ENCODE measurements at regions not wholly inside any gene's neighbourhood (a gene's known extent, or its start where the extent isn't known, plus 50 kb on each side); places are given as distances from the start of the nearest gene placed in this dataset.

DNA sequence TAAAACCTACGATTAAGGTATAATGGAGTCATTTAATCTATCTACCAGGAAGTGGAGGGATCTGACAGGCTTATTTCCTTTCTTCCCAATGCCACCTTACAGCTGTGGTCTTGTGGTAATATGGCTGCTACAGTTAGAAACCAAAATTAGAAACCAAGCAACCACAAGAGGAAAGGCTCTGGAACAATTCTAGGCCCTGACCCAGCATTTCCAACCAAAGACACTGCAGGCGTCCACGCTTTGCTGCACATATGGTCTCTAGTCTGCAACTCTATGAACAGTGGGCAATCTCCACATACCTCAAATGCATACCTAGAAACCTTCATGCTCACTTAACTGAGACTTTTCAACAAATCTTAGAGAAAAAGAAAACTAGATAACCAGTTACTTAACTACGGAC lies 339.1 kb downstream of the NFIB start:
- intact Hi-C loops (cut with micrococcal nuclease; ENCODE audit: unreplicated experiment), result no loop called here
- Histone ChIP-seq H3K36me3 (ENCODE audit: control insufficient read depth, insufficient read depth, low read length) (no peaks in the 10 kb centered on the region), H3K4me1 (ENCODE audit: control insufficient read depth, insufficient read depth, low read length) (no peaks in the 10 kb centered on the region), H3K9me3 (ENCODE audit: control insufficient read depth, insufficient read depth, low read depth, low read length) (no peaks in the 10 kb centered on the region), H3K27me3 (ENCODE audit: control insufficient read depth, insufficient read depth, low read length) (no peaks in the 10 kb centered on the region), H3K4me3 (ENCODE audit: low read depth in 2 of 2, low read length in 2 of 2) (no peak overlapping the region), H3K27ac (ENCODE audit: low read length) (no peak overlapping the region)
- ATAC-seq (no peak), DNase-seq (ENCODE audit: low read depth, low spot score) (no peak)
- in situ Hi-C loops (cut with HindIII; ENCODE audit: low pct_unique_long_range_greater_than_20kb, low sequenced_read_pairs), result no loop called here
- POLR2A ChIA-PET, result interaction anchor here (0.7 kb wide), 1 partner anchor 97 kb away, joined by 4 read pairs; no protein-coding TSS in a partner anchor
- CTCF ChIA-PET, result no interaction called here
- TF ChIP-seq TCF7L2 (IDR thresholded peaks at IDR 0.05; ENCODE audit: low read depth, low read length), result no peak
- TF ChIP-seq SIN3A (IDR thresholded peaks at IDR 0.05; ENCODE audit: borderline replicate concordance, insufficient read depth, low read depth, low read length), result no peak
- TF ChIP-seq, protein P1, sequence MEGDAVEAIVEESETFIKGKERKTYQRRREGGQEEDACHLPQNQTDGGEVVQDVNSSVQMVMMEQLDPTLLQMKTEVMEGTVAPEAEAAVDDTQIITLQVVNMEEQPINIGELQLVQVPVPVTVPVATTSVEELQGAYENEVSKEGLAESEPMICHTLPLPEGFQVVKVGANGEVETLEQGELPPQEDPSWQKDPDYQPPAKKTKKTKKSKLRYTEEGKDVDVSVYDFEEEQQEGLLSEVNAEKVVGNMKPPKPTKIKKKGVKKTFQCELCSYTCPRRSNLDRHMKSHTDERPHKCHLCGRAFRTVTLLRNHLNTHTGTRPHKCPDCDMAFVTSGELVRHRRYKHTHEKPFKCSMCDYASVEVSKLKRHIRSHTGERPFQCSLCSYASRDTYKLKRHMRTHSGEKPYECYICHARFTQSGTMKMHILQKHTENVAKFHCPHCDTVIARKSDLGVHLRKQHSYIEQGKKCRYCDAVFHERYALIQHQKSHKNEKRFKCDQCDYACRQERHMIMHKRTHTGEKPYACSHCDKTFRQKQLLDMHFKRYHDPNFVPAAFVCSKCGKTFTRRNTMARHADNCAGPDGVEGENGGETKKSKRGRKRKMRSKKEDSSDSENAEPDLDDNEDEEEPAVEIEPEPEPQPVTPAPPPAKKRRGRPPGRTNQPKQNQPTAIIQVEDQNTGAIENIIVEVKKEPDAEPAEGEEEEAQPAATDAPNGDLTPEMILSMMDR (IDR thresholded peaks at IDR 0.05), result no peak
- TF ChIP-seq, protein P2, sequence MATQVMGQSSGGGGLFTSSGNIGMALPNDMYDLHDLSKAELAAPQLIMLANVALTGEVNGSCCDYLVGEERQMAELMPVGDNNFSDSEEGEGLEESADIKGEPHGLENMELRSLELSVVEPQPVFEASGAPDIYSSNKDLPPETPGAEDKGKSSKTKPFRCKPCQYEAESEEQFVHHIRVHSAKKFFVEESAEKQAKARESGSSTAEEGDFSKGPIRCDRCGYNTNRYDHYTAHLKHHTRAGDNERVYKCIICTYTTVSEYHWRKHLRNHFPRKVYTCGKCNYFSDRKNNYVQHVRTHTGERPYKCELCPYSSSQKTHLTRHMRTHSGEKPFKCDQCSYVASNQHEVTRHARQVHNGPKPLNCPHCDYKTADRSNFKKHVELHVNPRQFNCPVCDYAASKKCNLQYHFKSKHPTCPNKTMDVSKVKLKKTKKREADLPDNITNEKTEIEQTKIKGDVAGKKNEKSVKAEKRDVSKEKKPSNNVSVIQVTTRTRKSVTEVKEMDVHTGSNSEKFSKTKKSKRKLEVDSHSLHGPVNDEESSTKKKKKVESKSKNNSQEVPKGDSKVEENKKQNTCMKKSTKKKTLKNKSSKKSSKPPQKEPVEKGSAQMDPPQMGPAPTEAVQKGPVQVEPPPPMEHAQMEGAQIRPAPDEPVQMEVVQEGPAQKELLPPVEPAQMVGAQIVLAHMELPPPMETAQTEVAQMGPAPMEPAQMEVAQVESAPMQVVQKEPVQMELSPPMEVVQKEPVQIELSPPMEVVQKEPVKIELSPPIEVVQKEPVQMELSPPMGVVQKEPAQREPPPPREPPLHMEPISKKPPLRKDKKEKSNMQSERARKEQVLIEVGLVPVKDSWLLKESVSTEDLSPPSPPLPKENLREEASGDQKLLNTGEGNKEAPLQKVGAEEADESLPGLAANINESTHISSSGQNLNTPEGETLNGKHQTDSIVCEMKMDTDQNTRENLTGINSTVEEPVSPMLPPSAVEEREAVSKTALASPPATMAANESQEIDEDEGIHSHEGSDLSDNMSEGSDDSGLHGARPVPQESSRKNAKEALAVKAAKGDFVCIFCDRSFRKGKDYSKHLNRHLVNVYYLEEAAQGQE (IDR thresholded peaks at IDR 0.05; ENCODE audit: insufficient read depth in 1 of 2, low read depth in 2 of 2, low read length in 1 of 2), result no peak
- TF ChIP-seq POLR2AphosphoS5 (IDR thresholded peaks at IDR 0.05; ENCODE audit: low read depth, low read length), result no peak
- no TSS peak for BruUV-seq (replicated peaks)

DNA sequence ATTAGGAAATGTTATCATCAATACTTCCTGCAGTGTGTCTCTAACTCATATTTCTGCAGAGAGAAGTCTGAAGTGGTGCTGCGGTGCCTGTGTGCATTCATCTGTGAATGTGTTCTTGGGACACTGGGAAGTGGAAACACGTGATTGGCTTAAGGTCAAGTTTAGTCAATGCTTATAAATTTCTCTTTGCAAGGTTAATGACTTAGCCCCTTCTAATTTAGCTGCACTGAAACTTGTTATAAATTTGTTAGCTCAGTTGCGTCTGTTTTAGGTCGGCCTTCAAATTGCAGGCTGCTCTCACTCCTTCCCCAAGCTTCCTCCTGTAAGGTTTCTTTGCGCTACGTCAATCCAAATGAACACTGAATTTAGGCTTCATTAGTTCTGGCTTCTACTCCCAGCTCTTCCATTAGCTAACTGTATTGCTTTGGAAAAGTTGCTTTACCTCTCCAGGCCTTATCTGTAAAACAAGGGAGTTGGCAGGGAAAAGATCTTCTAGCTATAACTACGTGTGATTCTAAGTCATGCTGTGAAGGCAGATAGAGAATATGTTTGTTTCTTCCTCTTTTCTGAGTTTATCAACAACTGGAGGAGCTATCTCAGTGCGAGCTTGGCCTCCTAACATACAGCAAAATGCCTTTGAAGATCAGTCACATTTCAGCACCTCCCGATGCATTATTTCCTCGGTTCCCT lies 341.8 kb downstream of the NFIB start:
- Histone ChIP-seq H3K9me3 (ENCODE audit: control insufficient read depth, insufficient read depth, low read depth, low read length) (no peaks in the 10 kb centered on the region), H3K4me1 (ENCODE audit: control insufficient read depth, insufficient read depth, low read length) (no peaks in the 10 kb centered on the region), H3K27me3 (ENCODE audit: control insufficient read depth, insufficient read depth, low read length) (no peaks in the 10 kb centered on the region), H3K36me3 (ENCODE audit: control insufficient read depth, insufficient read depth, low read length) (no peaks in the 10 kb centered on the region), H3K27ac (ENCODE audit: low read length) (no peak overlapping the region), H3K4me3 (ENCODE audit: low read depth in 2 of 2, low read length in 2 of 2) (no peak overlapping the region)
- intact Hi-C loops (cut with micrococcal nuclease; ENCODE audit: unreplicated experiment) (no loop called here), in situ Hi-C loops (cut with HindIII; ENCODE audit: low pct_unique_long_range_greater_than_20kb, low sequenced_read_pairs) (no loop called here)
- ChIA-PET CTCF (interaction anchor here (0.6 kb wide), 1 partner anchor 46 kb away, joined by 5 read pairs; no protein-coding TSS in a partner anchor), POLR2A (no interaction called here)
- no peak for TF ChIP-seq TCF7L2 (IDR thresholded peaks at IDR 0.05; ENCODE audit: low read depth, low read length)
- TF ChIP-seq, protein P1 (IDR thresholded peaks at IDR 0.05), result no peak
- no peak for TF ChIP-seq POLR2AphosphoS5 (IDR thresholded peaks at IDR 0.05; ENCODE audit: low read depth, low read length)
- no peak for TF ChIP-seq SIN3A (IDR thresholded peaks at IDR 0.05; ENCODE audit: borderline replicate concordance, insufficient read depth, low read depth, low read length)
- TF ChIP-seq, protein P2 (IDR thresholded peaks at IDR 0.05; ENCODE audit: insufficient read depth in 1 of 2, low read depth in 2 of 2, low read length in 1 of 2), result no peak
- no peak for DNase-seq (ENCODE audit: low read depth, low spot score)
- ATAC-seq, result no peak
- no TSS peak for BruUV-seq (replicated peaks)
